GM11168 (cell line): ENCODE measurements at regions not wholly inside any gene's neighbourhood (a gene's known extent, or its start where the extent isn't known, plus 50 kb on each side); places are given as distances from the start of the nearest gene placed in this dataset.
"Not testable (repeated sequence)": the region's sequence is repeated elsewhere in the genome, so short reads cannot be mapped to it uniquely, and the experiment has no call there.

ENCODE experiments used
- in situ Hi-C: fragments of 300-500 bp; cut with MboI; formaldehyde crosslinking; loops from one replicate; pipeline ENCODE4 v1.12.0; 2022; ENCODE audit warnings: low sequenced_read_pairs; ENCODE audit not compliant: unreplicated experiment

DNA sequence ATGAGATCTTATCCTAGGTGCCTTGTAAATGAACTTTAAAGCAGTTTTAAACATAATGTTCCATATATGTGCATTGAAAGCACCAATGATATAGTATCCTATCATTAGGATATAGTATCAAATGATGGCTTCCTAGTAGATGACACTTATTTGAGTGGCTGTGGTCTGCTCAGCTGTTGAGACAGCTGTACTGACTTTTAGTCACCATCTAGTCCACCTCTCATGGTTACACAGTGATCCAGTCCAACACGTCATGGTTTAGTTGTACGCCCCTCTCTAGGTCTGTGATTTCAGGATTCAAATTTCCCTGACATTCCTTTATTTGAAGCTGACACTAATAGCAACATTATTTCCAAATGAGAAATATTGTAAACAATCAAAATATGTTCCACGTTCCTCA is 127.3 kb upstream of the TUT7 start:
- in situ Hi-C loops: no loop called here

DNA sequence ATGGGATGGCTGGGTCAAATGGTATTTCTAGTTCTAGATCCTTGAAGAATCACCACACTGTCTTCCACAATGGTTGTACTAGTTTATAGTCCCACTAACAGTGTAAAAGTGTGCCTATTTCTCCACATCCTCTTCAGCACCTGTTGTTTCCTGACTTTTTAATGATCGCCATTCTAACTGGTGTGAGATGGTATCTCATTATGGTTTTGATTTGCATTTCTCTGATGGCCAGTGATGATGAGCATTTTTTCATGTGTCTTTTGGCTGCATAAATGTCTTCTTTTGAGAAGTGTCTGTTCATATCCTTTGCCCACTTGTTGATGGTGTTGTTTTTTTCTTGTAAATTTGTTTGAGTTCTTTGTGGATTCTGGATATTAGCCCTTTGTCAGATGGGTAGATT is 121.0 kb upstream of the TUT7 start:
- in situ Hi-C loops: not testable (repeated sequence)

DNA sequence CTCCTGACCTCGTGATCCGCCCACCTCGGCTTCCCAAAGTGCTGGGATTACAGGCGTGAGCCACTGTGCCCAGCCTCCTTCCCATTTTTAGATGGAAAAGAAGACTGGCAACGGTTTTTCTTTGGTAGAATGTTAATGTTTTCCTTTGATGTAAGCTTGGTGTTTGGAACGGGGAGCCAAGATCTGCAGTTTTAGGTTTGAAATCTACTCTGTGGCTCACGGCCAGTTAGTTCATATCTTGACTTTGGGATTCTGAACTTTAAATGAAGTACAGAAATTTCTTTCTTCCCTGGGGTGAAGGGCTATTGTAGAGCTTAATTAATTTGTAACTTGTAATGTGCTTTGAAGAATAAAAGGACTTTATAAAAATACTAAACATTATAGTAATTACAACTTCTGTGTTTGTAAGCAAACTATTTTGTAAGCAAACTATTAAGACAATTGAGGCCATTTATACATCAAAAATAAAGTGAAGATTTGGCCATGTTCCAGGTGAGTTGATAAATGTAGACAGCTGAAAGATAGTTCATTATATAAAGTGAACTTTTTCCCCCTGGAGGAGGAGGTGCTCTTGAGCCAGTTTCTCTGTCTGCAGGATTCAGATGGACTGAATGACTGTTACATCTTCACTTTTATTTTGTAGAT is 117.1 kb upstream of the TUT7 start:
- in situ Hi-C loops: loop anchor here (25.0 kb wide), 1 partner anchor 841 kb away; no protein-coding TSS in a partner anchor

DNA sequence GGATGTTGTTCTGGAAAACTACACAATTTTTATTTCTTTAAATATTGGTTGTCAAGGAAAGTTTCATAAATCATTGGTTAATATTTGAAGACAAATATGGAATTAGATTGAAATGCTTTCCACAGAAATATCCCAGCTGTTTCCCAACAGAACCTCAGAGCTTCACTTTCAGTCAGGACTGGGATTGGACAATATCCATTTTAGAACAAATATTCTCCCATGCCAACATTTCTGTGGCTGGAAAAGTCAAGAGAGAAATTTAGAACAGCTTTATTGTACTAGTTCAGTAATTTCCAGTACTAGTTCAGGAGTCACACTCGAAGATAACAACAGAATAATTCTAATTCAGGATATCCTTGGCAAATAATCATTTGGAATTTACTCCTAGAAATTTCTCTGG is 116.1 kb upstream of the TUT7 start:
- in situ Hi-C loops: loop anchor here (25.0 kb wide), 1 partner anchor 842 kb away; no protein-coding TSS in a partner anchor

DNA sequence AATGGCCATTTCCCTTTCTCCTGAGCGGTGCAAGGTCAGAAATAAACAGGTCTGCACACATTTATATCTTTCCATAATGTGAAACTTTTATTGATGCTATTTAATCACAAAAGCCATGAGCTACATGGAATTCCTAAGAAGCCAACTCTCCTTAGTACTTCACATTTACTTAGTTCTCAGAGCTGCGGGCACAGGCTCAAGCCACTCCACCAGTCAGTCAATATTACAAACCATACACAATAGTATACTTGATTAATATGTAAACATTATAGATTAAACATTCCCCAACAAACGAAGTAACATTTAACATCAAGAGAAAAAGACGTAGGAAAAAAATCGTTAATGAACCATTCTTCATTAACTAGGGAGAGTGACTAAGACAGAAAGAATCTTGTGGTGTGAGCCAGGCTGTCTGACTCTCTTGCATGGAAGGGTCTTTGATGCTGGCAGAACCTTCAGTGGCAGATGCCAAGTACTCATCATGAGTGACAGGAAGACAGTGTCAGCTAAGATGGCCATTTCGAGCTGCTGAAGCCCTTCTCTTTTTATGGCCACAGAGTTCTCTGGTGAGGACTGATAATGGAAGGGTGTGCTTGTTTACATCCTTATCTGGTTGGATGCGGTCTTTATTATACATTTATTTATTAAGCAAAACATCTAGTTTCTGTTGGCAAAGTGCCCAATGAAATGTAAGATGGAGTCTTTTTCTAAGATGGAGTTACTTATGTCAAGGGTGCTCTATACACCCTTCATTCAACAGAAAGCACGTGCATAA is 115.5 kb upstream of the TUT7 start:
- in situ Hi-C loops: loop anchor here (25.0 kb wide), 1 partner anchor 843 kb away; no protein-coding TSS in a partner anchor

DNA sequence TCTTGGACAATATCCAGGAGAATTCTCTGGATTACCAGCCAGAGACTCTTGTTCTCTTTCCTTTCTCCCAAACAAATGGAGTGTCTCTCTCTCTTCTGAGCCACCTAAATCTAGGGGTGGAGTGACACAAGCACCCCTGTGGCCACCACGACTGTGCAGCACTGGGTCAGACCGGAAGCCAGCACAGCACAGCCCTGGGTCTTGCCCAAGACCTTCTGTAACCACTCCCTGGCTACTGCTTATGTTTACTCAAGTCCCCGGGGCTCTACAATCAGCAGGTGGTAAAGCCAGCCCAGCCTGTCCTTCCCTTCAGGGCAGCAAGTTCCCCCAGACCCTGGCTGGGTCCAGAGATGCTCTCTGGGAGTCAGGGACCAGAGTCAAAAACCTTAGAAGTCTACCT is 110.0 kb upstream of the TUT7 start:
- in situ Hi-C loops: loop anchor here (25.0 kb wide), 1 partner anchor 848 kb away; no protein-coding TSS in a partner anchor

DNA sequence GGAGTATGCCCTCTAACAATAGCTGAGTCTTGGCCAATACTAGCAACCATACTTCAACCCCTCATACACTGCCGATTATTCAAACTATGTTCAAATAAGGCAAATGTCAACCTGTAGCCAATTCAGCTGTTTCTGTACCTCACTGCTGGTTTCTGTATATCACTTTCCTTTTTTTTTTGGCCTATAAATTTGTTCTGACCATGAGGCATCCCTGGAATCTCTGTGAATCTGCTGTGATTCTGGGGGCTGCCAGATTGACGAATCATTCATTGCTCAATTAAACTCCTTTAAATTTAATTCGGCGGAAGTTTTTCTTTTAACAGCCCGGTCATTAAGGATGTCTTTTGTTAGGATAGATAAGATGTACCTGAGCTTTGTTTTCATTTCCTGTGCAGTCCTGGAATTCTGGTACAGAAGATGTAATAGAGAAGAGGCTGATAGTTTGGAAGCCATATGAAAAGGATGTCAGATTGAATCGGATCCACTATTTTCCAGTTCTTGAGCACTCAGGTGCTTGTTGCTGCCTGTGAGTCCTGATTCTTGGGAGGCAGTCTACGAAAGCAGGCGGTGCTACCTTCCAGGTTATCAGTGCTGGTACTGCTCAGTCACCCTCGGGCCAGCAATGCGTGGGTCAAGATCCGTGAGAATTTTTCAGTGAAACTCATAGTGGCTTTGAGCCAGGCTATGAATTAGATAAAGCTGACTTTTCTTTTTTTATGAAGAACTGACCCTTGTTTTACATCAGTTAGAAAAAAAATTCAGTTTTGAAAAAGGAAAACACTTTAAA is 106.2 kb upstream of the TUT7 start:
- in situ Hi-C loops: loop anchor here (25.0 kb wide), 1 partner anchor 852 kb away; no protein-coding TSS in a partner anchor

DNA sequence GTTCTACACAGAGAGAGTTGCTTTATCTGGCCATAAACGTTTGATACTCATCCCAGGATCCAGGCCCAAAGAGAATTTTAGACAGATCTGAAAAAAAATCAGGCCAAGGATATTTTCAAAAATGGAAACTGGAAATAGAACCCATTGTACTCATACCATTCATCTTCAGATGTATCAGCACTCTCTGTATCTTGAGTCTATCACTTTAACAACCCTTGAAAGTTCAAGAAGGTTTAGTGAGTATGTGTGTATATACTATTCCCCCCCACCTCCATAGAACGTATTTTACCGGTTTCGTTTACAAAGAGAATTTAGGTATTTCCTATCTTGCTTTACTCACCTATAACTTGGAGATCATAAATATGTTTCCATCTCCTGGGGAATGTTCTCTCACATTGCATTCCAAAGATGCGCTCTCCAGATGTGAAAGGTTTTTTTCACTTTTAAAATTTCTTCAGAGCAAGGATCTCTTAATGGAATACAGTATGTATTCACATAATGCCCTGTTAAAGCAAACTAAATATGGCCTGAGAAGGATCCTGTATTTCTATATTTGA is 105.5 kb upstream of the TUT7 start:
- in situ Hi-C loops: loop anchor here (25.0 kb wide), 1 partner anchor 853 kb away; no protein-coding TSS in a partner anchor

DNA sequence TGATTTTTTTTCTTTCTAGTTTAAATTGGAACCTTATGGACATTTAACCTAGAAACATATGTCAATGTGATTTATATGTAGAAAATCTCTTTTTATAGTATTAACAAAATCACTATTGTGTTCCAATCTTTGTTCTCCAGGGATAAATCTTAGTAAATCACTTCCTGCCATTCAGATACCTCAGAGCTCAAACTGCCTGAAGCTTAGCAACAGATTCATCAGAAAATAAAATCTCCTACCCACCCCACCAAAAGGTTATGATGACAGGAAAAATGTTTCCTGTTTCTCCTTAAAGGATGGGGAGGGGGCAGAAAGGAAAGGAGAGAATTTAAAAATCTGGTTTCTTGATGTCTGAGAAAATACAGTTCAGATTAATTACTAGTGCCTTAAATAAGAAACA is 105.0 kb upstream of the TUT7 start:
- in situ Hi-C loops: loop anchor here (25.0 kb wide), 1 partner anchor 853 kb away; no protein-coding TSS in a partner anchor

DNA sequence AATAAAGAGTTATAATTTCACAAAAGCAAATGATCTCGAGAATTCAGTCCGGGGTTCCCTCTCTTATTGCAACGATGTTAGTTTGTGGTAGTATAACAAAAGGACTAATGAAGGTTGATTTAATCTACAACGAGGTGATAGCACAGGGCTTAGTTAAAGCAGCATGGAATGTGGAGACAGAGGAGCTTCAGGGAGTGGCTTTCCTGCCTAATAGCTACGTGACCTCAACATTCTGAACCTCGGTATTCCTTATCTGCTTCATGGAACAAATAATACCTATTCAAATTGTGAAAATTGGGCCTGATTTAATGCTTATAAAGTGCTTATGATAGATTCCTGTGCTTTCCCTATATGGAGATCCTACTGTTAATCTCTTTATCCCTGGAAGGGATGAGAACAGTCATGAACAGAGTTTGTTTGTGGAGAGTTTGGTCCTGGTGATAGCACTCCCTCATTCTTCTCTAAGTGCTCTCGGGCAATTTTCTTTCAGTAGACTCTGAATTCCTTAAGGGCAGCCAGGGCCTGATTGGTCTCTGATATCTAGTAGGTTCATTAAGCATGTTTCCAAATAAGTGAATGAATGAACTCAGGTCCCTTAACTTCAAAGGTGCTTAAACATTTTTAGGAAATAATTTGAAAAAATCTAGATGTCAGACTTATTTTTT is 104.1 kb upstream of the TUT7 start:
- in situ Hi-C loops: loop anchor here (25.0 kb wide), 1 partner anchor 854 kb away; no protein-coding TSS in a partner anchor

DNA sequence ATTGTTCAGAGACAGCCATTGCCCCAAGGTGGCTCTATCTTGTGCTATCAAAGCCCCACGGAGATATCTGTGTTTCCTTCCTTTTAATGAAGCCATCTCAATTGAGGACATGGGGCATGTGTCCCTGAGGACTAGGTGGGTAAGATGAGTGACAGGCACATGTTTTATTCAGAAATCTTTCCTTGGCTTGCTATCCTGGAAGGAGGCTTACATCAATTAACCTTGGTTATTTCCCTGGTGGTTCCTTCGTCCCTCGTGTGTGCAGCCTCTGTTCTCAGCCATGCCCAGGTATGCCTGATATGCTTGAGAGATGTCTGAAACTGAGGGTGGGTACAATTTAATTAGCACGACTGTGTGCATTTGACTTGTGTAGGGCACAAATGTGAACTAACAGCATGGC is 102.2 kb upstream of the TUT7 start:
- in situ Hi-C loops: loop anchor here (25.0 kb wide), 1 partner anchor 856 kb away; no protein-coding TSS in a partner anchor

DNA sequence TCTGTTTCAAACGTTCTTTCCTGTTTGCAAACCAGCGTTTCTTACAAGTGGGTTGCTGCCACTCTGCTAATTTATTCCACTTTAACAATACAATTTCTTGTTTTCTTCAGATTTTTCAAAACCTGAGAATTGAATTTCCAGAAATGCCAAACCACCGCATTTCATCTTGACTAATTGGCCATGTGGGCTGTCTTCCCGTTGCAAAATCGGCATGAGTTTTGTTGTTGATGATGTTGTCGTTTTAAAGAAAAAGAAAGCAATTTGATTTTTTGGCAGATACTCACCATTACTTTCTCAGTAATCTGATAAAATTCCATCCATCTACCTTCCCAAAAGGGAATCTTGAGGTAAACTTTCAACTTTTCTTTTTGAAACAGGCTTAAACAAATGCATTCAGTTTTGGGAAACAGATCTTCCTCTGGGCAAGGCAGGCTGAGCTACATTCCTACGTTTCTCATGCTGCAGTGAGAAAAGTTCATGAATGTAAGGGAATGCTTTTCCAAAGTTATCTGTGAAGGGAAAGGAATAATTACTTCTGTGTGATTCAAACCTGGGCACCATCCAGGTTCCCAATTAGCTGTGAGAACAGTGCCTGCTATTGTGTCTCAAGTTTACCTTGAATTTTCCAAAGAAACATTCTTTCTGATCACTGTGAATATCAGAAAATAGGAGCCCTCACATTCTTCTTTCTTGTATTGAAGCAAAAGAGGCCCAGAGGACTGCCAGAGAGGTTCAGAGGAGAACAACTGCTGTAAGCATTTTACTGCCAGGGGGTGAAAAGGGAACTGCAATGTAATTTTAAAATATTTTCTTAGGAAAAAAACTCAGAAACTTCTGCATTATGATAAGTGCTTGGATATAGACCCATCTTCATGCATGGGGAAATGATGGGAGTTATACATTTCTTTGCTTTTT is 100.7 kb upstream of the TUT7 start:
- in situ Hi-C loops: loop anchor here (25.0 kb wide), 1 partner anchor 857 kb away; no protein-coding TSS in a partner anchor

DNA sequence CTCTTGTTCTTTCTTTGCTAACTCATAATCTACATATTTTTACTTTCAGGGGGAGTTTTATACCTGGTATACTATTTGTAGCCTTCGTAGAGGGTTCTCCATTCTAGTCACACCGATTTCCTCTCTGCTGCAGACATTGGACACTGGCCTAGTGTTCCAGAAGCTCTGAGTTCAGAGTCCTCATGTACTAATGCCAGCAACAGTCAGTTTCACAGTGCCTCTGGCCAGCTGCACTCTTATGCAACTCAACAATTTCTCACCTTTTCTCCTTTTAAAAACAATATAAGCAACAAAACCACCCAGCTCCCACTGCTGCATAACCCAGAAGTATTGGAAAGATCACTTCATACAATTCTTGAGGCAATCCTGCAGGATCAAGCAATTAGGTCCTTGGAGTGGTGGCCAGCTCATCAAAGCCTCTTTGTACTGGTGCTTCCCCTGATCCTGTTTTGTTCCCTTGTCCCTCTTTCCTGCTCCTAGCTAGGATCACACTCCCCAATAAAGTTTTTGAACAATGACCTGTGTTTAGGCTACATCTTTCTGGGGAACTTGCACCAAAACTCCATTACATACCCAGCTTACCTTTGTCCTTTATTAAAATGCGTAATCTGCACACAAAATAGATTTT is 98.1 kb upstream of the TUT7 start:
- in situ Hi-C loops: loop anchor here (25.0 kb wide), 1 partner anchor 860 kb away; no protein-coding TSS in a partner anchor

DNA sequence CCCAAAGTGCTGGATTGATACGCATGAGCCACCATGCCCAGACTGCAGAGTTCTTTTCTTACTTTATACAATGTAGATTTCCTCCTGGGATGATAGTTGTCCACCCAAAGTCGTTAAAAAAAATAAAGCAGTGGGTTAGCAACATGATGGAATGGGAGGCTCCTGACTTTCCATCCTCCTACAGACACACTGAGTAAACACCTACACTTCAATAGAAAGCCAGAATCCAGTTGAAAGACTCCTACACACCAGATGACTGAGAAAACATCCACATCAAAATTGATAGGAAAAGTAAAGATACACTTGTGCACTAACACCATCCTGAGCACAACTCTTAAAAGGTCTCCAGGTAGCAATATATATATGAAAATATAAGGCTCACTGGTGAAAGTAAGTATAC is 95.0 kb upstream of the TUT7 start:
- in situ Hi-C loops: no loop called here

DNA sequence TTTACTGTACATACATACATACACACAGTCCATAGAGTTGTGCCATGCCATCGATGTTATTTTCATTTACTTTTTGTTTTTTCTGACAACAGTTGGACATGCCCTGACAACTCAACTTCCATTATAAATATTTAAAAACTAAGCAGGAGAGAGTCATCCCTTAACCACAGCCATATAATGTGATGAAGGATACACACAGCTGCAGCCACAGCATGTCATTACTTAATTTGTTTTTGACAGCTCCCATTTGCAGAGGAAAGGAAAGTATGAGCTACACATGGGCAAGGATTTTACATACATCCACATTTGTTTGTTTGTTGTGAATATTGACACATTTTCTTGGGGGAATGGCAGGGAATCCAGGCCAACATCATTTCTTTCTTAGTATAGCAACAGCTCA is 91.5 kb upstream of the TUT7 start:
- in situ Hi-C loops: no loop called here

DNA sequence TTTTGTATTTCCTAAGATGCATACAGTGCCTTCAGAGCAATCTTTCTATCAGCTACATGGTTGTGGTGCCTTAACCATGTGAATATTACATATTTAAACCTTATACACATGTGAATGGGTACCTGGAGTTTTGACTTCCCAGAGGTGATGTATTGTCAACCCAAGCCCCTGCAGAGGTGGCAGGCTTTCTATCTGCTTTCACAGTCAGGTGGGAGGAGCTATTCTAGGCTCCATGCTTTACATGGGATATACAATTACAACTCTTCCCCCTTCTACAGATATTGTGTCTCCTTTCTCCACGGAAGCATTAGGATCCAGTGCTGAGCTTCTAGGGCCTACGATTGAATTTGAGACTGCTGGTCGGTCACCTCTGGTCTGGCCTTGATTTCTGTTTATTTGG is 89.8 kb upstream of the TUT7 start:
- in situ Hi-C loops: no loop called here

DNA sequence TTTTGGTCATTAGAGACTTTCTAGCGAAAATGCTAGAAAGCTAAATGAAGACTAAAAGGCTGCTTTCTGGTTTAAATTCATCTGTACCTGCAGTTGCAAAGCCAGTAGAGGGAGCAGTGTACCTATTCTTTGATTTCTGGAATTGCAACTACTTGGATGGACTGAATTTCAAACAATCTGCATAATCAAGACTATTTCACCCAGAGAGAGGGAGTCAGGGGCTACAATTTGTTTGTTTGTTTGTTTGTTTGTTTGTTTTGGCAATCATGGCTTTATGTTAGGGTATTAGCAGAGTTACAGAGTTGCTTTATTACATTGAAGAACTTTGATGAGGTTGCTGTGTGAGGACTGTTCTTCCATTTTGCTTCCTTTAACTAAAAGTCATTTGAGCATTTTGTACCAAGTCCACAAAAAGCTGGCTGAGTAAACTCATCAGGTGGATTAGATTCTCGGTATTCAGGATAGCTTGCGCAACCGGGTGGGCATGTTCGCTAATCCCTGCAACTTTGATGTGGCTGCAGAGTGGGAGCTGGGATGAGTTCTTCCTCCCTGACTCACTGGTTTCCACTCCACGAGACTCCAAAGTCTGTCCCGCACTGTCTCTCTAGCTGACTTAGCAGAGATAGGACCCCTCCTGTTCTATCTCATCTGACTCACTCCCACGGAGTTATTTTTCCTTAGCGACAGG is 80.0 kb upstream of the TUT7 start:
- in situ Hi-C loops: no loop called here
